DOHH2 (cell line): ENCODE measurements at regions not wholly inside any gene's neighbourhood (a gene's known extent, or its start where the extent isn't known, plus 50 kb on each side); places are given as distances from the start of the nearest gene placed in this dataset.

Source experiments
- CTCF ChIP-seq: fragments of 200-600 bp; sonication (generic); IDR thresholded peaks from one replicate; pipeline ENCODE4 v1.5.1; 2014; ENCODE audit warnings: antibody characterized with exemption, mild to moderate bottlenecking, low read depth, low read length; ENCODE audit not compliant: poor library complexity, severe bottlenecking
- EZH2phosphoT487 ChIP-seq: fragments of 200-600 bp; sonication (generic); IDR thresholded peaks from 2 replicates; pipeline ENCODE4 v1.6.1; 2017; ENCODE audit warnings: borderline replicate concordance, mild to moderate bottlenecking, antibody characterized with exemption, low read length, moderate library complexity, mixed read lengths

DNA sequence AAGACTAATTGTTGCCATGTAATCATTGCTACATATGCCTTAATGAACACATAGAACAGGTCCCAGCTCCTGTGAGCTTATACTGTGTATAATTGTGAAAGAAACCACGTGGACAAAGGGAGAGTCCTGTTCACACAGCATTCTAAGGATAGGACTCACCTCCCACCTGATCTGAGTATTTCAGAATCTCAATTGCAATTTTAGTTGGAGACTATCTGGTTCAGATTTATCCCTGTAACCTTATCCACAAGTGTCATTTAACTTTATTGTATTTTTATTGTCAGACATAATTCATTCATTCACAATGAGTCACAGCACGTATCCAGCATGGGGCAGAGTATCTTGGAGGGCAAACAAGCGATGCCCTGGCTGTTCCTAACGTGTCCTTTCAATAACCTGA lies 448.3 kb downstream of the NTRK2 start:
- TF ChIP-seq EZH2phosphoT487 (no peak), CTCF (no peak)
